GM21390 (cell line): ENCODE measurements at regions not wholly inside any gene's neighbourhood (a gene's known extent, or its start where the extent isn't known, plus 50 kb on each side); places are given as distances from the start of the nearest gene placed in this dataset.
A peak's percentile ranks its signal among the peaks of the same experiment; 100 is the strongest.
"Not testable (repeated sequence)": the region's sequence is repeated elsewhere in the genome, so short reads cannot be mapped to it uniquely, and the experiment has no call there.

Experiments
- ATAC-seq: cut with Tn5 transposase; IDR thresholded peaks from one replicate; pipeline ENCODE4 v1.9.1; 2021; ENCODE audit not compliant: unreplicated experiment

DNA sequence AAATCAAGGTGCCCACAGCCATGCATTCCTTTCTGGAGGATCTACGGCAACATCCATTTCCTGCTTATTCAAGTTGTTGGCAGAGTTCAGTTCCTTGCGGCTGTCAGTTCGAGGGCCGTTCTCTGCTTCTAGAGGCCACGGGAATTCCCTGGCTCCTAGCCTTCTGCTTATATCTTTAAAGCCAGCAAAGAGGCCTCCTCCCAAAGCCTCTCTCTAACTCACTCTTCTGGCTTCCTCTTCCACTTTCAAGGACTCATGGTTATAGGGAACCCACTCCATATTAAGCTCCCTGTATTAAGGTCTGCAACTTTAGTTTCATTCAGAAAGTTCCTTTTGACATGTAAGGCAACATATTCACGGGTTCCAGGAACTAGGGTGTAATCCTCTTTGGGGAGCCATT, 150.1 kb upstream of the RMP24 start:
- no peak for ATAC-seq

DNA sequence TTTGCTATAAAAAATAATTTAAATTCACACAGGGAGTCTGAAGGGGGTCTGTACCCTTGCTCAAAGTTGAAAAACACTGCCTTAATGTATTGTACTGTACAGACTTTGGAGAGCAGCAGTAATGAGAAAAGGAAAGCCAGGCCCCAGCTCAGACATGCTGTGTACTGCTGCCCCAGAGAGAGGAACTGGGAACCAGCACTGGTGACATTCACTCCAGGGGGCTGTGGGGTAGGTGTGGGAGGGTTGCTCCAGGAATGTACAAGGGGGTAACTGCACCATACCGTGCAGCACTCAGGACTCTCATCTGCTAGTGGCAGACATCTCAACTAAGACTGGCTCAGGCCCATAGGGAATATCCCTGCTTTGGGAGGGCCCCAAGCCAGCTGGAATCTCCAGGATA, 146.0 kb upstream of the RMP24 start:
- no peak for ATAC-seq

DNA sequence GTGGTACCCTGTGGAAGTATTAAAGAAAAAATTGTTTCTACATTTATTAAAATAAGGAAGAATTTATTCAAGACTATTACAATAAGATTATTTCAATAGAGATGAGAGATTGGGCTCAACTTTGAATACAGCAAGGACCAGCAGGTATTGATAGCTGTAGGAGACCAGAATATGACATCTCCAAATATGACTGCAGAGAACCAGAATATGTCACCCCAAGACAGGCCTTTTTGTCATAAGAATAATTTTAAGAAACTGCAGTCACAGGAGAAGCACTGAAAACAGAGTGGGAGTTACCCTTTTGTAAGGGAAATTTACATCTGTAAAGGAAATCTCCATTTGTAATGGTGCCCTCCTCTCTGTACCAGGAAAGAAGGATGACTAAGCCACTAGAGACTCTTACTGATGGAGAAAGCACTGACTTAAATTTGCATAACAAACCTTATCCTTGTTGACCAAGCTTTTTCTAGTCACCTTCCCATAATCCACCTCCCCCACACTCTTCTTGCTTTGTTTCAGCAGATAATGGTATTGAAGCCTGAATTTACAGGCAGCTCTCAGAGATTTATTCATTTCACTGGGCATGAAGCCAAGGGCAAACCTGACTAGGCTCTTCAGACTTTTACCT, 145.1 kb upstream of the RMP24 start:
- no peak for ATAC-seq

DNA sequence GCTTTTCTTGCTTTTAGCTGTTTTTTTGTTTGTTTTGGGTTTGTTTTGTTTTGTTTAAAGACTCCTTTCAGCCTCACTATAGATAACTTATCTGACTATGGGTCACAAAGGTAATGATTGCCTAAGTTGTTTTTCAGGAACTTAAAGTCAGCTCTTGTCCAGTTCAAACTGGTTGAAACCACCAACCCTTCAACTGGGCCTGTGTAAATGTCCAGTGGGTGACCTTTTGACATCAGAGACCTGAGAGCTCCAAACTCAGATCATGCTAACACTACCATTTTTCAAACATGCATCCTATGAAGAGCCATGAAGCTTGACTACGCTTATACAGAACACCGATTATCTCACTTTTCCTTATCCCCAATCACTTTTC, 144.6 kb upstream of the RMP24 start:
- no peak for ATAC-seq

DNA sequence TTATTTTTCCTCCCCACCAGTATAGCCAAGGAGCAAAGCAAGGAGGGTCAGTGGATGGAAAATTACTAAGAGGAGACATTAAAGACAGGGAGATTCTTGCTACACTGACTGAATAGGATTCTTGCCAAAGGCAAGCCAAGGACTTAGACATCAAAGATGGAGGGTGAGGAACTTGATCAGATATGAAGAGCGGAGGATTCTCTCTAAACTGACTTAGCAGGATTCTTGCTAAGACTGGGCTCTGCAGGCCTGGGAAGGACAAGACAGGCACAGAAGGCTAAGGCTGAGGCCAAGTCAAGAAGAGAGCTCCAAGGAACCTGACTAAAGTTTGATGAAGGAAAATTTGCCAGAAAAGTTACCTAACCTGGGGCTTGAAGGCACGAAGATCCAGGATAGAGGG, 143.9 kb upstream of the RMP24 start:
- no peak for ATAC-seq

DNA sequence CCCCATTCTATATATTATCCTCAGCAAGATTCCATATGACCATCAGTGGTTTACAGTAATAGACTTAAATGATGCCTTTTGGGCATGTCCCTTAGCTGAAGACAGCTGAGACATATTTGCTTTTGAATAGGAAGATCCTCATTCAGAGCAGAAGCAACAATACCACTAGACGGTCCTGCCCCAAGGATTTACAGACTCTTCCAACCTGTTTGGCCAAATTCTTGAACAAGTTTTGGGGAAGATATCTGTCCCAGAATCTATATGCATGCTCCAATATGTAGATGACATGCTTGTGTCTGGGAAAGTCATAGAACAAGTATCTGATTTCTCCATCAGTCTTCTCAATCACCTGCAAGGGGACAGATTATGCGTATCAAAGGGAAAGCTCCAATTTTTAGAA, 137.1 kb upstream of the RMP24 start:
- no peak for ATAC-seq

DNA sequence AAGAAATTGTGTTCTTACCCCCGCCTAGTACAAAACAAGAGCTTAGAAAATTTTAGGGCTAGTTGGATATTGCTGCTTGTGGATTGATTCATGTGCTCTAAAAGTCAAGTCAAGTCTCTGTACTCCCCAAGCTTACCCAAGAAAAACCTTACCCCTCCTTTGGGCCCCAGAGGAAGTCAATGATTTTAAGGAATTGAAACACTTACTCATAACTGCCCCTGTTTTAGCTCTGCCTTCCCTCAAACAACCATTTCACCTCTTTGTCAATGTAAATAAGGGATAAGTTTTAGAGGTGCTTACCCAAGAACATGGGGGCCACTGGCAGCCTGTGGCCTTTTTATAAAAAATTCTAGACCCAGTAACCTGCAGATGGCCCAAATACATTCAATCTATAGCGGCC, 136.6 kb upstream of the RMP24 start:
- peak; percentile 96 for ATAC-seq

DNA sequence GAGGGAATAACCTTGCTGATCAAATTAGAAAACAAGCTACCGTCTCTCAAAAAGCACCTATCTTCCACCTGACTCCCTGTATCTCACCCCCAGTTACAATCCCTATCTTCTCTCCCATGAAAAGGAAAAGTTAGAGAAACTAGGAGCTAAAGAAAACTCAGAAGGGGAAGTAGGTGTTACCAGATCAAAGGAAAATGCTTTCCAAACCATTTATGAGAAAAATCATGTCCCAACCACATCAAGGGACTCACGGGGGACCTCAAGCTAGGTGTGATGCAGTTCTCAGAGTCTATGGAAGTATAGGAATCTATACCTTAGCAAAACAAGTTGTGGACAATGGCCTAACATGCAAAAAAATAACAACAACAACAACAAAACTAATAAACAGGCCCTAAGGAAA, 135.5 kb upstream of the RMP24 start:
- no peak for ATAC-seq

DNA sequence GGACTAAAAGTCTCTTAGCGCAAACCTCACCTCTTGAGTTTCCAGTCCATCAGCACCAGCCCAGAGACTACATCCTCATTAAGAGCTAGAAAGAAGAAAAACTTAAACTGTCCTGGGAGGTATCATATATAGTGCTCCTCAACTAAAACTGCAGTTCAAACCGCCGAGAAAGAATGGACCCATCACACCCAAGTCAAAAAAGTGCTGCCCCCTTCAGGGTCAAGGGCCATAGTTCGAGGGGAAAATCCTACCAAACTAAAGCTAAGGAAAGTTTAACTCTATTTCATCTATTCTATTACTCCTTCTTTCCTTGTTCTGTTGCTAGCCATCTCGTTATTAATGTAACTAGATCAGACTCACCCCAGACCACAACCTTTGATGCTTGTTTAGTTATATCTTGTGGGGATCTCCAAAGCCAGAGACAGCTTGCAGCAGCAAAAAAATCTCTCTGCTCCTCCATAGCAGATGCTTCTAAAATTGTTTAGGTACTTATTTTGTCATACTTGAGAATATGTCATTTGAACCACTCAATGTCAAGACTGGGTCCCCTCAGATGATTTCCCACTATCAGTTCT, 134.5 kb upstream of the RMP24 start:
- no peak for ATAC-seq

DNA sequence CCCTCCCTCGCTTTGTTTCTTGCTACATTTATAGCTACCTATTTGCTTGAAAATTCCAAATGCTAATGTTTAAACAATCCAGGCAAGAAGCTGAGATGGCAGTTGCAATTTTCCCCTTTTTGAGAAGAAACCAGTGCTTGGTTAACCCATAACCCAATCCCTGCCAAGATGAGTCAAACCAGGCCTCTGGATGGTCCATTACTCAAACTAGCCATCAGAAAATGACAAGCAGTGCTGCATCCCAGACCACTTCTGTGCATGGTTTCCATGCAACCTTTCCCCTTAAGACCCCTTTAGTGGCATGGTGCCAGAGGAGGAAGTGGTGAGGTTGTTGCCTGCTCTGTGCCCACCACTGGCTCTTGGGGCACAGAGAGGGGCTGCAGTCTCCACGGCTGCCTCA, 131.2 kb upstream of the RMP24 start:
- ATAC-seq = no peak

DNA sequence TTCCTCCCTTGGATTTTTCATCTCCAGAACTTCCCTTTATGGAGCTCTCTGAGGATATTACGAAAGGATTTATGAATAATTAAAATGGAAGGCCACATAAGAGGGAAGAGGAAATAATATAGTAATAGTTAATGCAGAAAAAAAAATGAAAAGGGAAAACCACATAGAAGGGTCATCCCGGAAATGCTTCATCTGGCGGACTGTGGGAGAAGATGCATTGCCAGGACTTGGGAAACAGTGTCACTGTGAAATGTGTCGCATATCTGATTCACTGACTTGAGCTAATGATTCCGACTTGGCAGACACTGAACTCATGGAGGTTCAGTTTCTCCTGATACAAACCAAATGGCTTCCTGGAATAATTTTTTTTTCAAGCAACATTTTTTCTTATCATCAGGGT, 129.9 kb upstream of the RMP24 start:
- ATAC-seq = no peak

DNA sequence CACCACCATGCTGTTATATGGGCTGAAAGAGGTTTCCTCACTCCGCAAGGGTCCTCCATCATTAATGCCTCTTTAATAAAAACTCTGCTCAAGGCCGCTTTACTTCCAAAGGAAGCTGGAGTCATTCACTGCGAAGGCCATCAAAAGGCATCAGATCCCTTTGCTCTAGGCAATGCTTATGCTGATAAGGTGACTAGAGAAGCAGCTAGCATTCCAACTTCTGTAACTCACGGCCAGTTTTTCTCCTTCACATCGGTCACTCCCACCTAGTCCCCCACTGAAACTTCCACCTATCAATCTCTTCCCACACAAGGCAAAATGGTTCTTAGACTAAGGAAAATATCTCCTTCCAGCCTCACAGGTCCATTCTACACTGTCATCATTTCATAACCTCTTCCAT, 124.2 kb upstream of the RMP24 start:
- not testable (repeated sequence) for ATAC-seq

DNA sequence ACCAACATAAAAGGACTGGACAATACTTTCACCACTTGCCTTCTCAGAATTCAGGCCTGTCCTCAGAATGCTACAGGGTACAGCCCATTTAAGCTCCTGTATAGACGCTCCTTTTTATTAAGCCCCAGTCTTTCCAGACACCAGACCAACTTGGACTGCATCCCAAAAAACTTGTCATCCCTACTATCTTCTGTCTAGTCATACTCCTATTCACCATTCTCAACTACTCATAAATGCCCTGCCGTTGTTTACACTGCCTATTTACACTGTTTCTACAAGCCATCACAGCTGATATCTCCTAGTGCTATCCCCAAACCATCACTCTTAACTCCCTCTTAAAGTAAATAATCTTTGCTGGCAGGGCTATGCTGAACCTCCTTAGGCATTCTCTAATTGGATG, 123.2 kb upstream of the RMP24 start:
- ATAC-seq = not testable (repeated sequence)

DNA sequence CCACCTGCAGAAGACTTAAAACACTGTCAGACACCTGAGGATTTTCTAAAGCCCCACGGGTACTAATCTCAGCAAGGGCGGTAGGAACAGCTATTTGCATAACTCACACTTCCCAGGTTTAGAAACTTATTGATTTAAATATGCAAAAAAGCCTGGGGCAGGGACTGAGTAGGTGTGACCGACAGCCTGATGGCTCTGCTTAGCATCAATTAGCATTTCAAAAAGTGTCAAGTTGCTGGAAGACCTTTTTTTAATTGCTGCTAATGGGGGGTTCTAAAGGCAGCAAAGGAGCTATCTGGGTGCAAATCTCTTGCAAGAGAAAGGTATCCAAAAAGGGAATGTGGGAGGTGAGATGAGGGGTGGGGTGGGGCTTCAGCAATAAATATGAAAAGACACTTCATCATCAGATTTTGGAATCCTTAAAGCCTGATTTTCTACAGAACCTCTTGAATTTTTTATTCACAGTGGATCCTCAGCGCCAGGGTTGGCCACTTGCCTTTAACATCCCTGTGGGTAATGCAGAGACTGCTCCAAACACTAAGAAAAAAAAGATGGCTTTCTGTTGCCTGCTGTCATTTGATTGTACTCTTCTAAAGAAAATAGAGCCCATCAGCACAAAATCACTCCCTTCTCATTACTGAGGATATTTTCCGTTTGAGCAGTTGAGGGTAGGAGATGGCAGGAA, 121.1 kb upstream of the RMP24 start:
- no peak for ATAC-seq

DNA sequence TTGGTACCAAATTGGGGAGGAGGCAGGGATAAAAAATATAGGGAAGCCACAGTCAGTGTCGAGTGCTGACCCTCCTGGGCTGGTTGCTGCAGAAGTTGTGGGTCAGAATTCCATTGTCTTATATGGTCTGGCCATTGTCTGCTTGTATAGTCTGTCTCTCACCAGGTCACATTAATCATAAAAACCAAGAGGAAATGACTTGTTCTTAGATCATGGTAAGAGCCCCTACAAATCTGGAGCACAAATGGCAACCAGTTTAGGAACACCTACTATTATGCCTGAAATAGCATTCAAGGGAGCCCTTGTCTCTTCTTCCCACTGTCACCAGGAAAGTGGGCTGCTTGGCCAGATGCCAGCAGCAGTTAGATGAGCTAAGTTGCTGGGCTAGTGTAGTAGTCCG, 119.7 kb upstream of the RMP24 start:
- no peak for ATAC-seq

DNA sequence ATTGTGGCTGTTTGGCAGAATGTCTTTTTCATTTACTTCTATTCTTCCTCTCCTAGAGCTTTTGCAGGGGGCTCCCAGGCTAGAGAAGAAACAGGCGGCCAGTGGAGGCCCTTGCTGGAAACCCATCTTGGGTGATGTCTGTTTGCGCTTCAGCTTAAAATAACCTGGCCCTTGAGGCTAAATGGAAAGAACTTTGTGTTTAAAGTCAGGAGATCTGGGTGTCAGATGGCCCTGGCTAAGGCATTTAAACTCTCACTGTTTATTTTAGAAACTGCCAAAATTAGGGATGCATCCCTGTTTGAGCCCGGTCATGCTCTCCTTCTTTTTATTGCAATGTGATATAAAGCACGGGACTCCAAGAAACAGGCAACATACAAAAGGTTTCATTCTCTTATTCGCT, 118.4 kb upstream of the RMP24 start:
- ATAC-seq = no peak

DNA sequence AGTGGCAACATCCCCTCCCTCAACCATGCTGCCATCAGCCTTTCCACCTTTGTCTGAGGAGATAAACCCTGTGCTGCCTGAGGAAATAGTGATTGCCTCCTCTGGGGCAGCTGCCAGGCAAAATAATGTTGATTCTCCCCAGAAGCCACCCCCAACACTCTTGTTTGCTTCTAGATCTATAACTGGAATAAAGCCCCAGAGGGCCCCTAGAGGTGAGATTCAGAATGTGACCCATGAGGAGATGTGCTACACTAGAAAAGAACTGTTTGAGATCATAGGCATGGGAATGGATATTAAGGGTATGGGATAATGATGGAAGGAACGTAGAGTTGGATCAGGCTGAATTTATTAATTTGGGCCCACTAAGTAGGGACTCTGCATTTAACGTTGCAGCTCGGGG, 116.3 kb upstream of the RMP24 start:
- no peak for ATAC-seq

DNA sequence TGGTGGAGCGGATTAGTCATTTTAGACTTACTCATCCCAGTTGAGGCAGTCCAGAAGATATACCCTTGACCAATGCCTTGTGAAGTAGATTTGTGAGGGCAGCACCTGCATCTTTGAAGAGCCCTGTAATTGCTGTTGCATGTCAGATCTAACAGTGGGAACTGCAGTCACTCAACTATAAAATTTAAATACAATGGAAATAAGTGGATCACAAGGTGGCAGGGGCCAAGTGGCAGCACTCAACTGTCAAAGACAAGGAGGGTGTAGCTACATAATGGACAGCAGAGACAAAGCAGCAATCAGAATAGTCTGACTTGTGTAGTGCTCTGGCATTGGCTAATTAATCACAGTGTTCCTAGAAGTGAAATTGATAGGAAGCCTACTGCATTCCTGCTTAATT, 115.8 kb upstream of the RMP24 start:
- not testable (repeated sequence) for ATAC-seq

DNA sequence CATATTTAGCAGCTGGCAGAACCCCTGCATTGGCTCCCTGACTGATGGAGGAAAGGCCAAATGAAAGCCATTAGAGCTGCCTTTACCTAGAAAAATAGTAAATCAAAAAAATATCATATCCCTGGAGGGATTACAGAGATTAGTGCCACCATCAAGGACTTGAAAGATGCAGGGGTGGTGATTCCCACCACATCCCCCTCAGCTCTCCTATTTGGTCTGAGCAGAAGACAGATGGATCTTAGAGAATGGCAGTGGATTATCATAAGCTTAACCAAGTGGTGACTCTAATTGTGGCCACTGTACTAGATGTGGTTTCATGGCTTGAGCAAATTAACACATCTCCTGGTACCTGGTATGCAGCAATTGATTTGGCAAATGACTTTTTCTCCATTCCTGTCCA, 114.9 kb upstream of the RMP24 start:
- ATAC-seq = not testable (repeated sequence)

DNA sequence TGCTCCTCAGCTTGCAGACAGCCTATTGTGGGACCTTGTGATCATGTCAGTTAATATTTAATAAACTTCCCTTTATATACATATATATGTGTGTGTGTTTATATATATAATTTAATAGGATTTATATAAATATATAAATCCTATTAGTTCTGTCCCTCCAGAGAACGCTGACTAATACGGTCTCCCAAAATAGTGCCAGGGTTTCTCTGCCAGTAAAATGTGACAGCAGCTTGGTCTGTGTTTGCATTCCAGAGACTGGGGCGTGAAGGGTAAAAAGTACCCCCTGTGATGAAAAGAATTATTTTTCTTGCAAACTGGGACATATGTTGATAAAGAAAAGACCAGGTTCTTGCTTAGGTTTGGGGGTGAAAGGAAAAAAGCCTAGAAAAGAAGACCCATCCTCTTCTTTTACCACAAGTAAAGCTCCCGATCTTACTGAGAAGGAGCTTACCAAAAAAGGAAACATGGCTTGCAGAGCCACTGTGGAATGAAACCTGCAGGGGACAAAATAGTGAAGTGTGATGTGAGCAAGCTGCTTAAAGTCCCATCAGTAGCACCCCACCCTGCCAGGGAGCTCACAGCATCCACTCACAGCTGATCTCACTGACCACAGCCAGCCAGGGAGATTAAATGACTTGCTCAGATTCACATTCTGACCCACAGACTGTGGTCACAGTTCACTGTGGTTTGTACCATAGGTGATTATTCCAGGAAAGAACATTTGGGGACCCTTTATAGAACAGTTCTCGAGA, 110.9 kb upstream of the RMP24 start:
- ATAC-seq = peak; percentile 54

DNA sequence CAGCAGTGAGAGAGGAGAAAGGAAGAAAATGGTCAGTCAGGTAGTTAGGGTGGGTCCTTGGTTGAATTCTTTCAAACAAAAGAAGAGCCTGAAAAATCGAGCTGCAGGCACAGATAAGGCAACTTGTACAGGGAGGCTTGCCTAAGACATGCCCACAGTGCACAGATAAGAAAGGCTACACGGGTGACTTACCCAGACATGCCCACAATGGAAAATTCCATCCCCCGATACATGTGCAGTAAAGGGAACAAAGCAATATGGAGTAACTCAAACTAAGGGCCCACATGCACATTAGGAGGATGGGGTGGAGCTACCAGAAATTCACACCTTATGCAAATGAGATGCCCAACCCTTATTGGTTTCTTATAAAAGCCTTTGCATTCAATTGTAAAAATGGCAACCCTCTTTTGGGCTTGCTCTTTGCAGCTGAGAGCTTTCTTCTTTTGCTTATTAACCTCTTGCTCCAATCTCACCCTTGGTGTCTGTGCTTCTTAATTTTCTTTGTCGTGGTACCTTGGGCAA, 110.3 kb upstream of the RMP24 start:
- ATAC-seq = no peak

DNA sequence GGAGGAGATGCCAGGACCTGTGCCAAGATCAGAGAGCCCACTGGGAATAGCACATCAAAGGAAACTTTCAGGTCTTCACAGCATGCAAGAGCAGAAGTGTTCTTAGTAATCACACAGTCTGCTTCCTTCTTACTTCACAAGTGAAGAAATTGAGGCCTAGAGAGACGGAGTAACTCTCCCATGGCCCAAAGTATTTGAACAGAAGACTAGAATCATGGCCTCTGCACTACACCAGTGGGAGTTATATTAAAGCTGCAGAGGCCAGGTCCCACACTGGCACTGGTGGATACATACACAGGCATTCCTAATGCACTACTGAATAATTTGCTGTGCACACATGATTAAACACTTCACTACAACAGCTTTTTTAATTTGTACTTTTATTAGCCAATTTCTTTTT, 107.6 kb upstream of the RMP24 start:
- no peak for ATAC-seq
